GM18505 (cell line): ENCODE measurements at regions not wholly inside any gene's neighbourhood (a gene's known extent, or its start where the extent isn't known, plus 50 kb on each side); places are given as distances from the start of the nearest gene placed in this dataset.
A peak's percentile ranks its signal among the peaks of the same experiment; 100 is the strongest.
"Not testable (repeated sequence)": the region's sequence is repeated elsewhere in the genome, so short reads cannot be mapped to it uniquely, and the experiment has no call there.

Source experiments
- ATAC-seq: cut with Tn5 transposase; IDR thresholded peaks from one replicate; pipeline ENCODE4 v1.9.1; 2021; ENCODE audit not compliant: unreplicated experiment
- POLR2A ChIP-seq: IDR thresholded peaks from 4 replicates; pipeline ENCODE4 v1.6.1; 2011; ENCODE audit warnings: borderline replicate concordance; ENCODE audit not compliant: insufficient read depth, insufficient read length; ENCODE audit errors: extremely low read depth

DNA sequence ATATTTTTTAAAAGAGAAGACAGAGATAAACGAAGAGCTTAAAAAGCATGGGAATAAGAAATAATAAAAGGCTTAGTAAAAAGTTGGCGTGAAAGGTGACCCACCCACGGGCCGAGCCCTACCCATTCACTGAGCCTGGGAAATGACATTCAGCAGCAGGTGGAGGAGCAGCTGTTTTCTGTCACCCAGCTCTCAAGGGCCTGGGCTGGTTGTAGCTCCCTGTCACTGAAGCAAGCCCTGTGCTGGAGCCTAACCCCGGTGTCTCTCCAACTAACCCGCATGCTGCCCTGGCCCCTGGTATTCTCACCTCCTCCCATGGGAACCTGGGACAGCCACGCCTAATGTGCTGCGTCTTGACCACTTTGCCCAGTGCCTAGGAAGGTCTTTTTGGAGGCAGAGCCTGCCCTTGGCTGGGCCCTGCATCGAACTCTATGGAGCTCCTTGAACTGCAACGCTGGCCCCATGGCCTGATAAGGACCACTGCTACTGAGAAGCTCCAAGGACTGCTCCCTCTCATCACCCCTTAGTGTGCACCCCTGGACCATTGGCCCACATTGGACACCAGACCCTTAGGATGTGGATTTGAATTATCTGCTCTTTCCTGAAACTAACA, 68.8 kb upstream of the IYD start:
- no peak for TF ChIP-seq POLR2A
- no peak for ATAC-seq

DNA sequence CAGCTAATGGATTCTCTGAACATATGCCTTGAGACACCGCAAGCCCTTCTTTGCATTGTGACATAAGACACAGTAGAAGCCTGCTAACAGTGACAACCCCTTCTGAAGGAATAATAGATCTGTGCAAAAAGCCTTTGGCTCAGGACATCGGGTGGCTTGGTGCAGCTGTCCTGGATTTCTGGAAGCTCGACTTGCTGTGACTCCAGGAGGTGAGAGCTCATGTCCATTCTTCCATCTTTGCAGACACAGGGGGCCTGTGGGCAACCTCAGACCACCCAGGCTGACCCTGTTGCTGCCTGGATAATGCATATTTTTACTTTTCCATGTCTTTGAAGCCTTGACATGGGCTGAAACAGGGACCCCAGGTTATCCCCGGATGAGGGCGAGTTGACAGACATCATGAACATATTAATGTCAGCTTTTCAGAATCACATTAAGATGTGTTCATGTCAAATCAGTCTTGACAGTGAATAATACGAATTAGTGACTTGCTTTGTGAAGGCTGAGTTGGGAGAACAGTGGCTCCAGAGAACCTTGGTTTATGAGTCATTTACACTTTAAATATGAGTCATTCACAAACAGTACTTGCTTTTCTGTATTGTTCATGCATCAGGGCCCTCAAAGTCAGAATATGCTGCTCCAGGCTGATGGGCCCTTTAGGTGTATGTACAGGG, 66.8 kb upstream of the IYD start:
- no peak for TF ChIP-seq POLR2A
- ATAC-seq = peak; percentile 90

DNA sequence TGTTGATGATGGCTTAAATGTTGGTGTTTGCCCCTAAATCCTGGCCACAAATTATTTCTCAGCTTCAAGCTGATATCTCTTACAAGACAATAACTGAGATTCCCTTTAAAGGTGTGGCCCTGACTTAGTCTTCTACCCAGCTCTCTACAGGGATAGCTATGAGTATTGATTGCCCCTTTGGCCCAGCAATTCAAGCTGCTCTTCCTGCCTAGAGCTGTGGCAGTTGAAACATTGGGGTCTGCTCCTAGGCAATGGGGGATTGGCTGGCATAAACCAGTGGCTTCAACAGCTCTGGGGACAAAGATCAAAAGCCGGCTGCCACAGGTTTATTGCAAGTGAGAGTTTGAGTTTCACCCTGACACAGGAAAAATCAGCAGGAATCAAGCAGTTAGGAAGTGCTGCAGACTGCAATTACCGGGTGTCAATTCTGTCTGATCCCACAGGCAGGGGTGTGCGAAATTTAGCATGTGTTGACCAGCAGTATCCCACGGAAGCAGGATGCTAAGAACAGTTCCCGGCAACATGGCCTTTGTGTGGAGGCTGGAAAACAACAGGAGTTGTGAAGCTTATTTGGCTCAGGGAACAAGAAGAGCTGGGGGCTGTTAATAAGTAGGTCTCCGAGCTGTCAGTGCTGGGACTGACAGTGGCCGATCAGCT, 66.2 kb upstream of the IYD start:
- ATAC-seq = no peak
- TF ChIP-seq POLR2A = no peak

DNA sequence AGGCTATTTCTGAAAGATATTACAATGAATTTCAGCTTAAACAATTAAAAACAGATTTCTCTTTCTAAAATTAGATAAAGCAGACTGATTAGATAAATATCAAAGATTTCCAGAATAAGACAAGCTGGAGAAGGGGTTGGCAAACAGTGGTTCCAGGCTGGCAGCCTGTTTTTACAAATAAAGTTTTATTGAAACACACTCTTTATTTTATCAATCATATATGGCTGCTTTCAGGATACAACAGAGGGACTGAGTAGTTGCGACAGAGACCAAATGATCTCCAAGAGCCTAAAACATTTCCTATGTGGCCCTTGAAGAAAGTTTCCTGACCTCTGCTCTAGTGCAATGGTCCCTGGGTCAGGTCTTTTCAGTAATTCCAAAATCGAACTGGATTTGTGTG, 65.6 kb upstream of the IYD start:
- ATAC-seq = no peak
- no peak for TF ChIP-seq POLR2A

DNA sequence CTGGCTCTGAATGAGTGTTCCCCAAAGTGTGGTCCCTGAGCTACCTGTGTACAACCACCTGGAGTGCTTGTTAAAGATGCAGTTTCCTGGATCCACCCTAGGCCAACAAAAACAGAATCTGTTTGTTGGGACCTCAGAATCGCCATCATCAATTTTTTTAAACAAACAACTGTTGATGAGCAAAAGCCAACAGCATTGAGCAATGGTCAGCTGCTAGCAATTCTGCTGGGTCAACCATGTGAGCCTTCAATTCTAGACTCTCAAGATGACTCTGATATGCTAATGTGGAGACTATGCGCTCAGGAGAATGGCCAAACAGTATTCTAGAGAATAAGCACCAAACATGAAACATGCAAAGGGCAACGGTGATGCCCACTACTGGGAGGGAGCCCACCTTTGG, 64.4 kb upstream of the IYD start:
- TF ChIP-seq POLR2A = no peak
- ATAC-seq = no peak

DNA sequence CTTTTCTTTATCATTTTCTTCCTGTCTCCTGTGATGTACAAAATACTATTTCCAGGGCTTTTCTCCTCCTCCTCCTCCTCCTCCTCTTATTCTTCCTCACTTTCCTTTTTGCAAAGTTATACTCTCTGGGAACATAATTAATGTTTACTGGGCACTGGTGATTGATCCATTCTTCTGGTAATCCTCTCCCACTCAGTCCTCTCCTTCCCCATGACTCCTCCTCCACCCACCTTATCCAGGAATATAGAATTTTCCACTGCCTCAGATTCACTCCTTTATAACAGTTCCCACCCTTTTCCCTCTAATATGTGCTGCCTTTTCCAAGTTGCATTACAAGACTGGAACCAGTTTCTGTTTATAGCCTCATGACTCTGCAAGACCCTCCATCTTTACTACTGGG, 62.5 kb upstream of the IYD start:
- ATAC-seq = no peak
- no peak for TF ChIP-seq POLR2A

DNA sequence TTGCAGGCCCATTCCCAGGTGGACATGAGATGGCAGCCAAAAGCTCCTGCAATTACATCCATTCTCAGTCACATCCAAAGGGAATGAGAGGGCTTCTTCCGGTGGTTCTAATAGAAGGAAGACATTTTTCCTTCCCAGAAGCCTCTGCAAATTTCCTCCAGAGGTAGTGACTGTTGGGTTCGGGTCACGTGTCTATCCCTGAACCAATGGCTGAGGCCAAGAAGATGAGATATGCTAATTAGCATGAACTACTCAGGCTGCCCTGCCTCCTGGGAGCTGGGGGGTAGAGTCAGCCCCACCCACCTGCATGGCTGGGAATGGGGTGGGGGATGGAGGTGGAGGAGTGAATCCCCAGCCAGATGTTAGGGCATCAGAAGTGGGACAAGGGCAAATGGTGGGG, 61.3 kb upstream of the IYD start:
- ATAC-seq = no peak
- no peak for TF ChIP-seq POLR2A

DNA sequence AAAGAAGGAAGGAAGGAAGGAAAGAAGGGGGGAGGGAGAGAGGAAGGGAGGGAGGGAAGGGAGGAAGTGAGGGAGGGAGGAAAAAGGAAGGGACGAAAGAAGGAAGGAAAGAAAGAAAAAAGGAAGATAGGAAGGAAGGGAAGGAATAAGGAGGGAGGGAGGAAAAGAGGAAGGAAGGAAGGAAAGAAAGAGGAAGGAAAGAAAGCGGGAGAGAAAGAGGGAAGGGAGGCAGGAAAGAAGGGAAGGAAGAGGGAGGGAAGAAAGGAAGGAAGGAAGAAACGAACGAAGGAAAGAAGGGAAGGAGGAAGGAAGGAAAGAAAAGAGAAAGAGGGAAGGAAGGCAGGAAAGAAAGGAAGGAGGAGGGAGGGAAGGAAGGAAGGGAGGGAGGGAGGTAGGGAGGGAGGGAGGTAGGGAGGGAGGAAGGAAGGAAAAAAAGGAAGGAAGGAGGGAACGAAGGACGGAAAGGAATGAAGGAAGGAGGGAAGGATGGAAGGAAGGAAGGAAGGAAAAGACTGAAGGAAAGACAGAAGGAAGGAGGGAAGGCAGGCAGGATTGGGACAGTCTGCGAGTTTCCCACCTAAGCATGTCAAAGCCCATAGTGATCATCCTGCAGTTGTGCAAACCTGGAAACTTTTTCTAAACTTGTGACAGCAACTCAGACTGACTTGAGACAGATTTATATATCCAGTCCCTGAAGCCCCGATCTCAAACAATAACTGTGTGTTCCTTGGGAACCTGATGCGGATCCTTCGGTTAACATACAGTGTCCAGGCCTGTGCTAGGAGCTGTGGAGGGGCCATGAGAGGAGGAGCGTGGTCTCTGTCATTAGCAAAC, 59.8 kb upstream of the IYD start:
- no peak for ATAC-seq
- no peak for TF ChIP-seq POLR2A

DNA sequence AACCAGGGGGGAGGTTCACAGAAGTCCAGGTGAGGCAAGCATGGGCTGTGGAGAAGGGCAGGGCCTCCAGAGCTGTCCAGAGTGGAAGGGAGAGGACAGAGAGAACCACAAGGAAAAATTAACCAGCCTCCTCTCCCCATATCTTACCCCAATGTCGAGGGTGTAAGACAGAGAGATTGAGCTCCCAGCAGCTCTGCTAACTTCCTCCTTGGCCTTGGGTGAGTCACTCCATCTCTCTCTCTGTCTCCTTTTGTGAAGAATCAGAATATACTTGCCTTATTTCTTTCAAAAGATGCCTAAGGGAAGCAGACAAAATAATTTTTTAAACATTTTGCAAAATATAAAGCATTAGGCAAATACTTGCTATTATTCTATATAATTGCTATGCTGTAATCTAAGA, 58.3 kb upstream of the IYD start:
- no peak for ATAC-seq
- TF ChIP-seq POLR2A = no peak

DNA sequence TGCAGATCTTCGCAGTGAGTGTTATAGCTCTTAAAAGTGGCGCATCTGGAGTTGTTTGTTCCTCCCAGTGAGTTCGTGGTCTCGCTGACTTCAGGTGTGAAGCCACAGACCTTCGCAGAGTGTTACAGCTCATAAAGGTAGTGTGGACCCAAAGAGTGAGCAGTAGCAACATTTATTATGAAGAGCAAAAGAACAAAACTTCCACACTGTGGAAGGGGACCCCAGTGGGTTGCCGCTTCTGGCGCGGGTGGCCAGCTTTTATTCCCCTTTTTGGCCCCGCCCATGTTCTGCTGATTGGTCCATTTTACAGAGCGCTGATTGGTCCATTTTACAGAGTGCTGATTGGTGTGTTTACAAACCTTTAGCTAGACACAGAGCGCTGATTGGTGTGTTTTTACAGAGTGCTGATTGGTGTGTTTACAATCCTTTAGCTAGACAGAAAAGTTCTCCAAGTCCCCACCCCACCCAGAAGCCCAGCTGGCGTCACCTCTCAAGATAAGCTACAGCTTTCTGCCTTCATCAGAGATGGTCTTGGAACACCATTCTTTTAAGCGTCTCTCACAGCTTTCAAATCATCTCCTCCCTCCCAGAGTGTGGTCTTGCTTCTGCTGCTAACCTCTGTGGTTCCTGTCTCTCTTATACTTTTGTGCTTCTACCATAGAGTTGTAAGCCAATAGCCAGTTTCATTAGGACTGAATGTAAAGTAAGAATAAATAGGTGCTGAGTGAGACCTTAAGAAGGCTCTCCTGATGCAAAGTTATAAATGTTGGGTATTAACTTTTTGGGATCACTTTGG, 57.5 kb upstream of the IYD start:
- not testable (repeated sequence) for ATAC-seq

DNA sequence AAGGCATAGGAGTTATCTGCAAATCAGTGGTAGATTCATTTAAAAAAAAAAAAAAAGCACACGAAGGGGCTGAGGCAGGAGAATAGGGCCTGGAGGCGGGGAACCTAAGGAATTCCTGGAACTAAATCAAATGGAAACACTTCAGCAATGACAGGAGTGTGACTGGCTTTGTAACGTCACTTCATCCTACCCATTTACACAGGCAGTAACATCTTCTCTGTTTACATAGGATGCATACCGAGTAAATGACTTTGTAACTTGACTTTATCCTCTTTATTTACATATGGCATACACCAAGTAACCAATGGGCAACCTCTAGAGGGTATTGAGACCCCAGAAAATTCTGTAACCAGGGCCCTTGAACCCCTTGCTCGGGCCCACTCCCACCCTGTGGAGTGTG, 56.4 kb upstream of the IYD start:
- ATAC-seq = no peak
- no peak for TF ChIP-seq POLR2A

DNA sequence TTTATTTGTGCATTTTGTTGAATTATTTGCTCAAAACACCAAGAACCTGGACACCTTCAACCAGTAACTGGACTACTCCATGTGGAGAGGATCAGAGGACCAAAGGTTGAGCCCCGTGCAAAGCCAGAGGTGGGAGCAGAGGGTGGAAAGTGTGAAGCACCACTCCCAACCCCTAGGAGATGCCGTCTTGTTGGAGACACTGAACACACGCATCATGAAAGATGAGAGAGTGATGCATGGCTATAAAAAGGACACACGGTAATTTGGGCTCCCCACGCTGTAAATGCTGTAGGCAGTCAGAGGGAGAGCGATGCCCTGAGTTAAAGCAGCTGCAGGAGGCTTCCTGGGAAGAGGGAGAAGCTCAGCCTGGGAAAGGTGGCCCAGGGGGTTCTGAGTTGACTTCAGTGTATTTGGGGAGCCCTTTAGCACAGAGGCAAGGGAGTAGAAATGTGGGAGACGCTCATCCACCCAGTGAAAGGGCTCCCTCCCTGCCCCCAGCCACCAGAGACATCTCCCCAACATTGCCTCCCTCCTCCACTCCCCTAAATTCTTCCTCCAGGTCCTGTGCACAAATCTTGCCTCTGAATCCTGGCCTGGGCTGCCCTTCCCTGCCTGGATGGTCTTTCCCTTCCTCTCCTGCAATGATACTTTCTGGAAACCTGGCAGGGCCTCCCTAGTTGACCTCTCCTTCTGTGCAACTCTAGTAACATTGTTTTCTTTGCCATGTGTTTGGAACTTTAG, 55.8 kb upstream of the IYD start:
- no peak for ATAC-seq

More for the DNA sequence above, 55.8 kb upstream of the IYD start:
- no peak for TF ChIP-seq POLR2A
